GM20000 (cell line): ENCODE measurements at regions not wholly inside any gene's neighbourhood (a gene's known extent, or its start where the extent isn't known, plus 50 kb on each side); places are given as distances from the start of the nearest gene placed in this dataset.

Experiments
- DNase-seq: peaks from one replicate; pipeline ENCODE4 v3.0.0; 2012; ENCODE audit warnings: low spot score
- CTCF ChIP-seq: IDR thresholded peaks from 2 replicates; pipeline ENCODE4 v1.5.1; 2012; ENCODE audit warnings: mild to moderate bottlenecking, control low read depth; ENCODE audit errors: extremely low read depth, missing control alignments

GRCh38 chr10:113988535-113988934 lies 55.1 kb upstream of the ADRB1 start:
- DNase-seq: no peak
- no peak for TF ChIP-seq CTCF

- no peak for DNase-seq
- TF ChIP-seq CTCF: no peak
Observed at GRCh38 chr10:113991091-113991860, 52.4 kb upstream of the ADRB1 start.

GRCh38 chr10:113992471-113993011 lies 51.1 kb upstream of the ADRB1 start:
- no peak for DNase-seq

GRCh38 chr10:113993489-113993991 lies 50.1 kb upstream of the ADRB1 start:
- no peak for TF ChIP-seq CTCF
- DNase-seq: peak; percentile 26

More at GRCh38 chr10:113992471-113993011, 51.1 kb upstream of the ADRB1 start:
- TF ChIP-seq CTCF: no peak
